Mesodermal cell (in vitro differentiated cells): ENCODE measurements at regions not wholly inside any gene's neighbourhood (a gene's known extent, or its start where the extent isn't known, plus 50 kb on each side); places are given as distances from the start of the nearest gene placed in this dataset.

Experiments used
- H3K27ac ChIP-seq: 2 replicates; pipeline ENCODE4 v1.7.0; 2013; ENCODE audit warnings: mild to moderate bottlenecking, low read depth, low read length, moderate library complexity; ENCODE audit not compliant: severe bottlenecking
- H3K36me3 ChIP-seq: 2 replicates; pipeline ENCODE4 v1.7.1; 2013; ENCODE audit warnings: mild to moderate bottlenecking, low read length, moderate library complexity; ENCODE audit not compliant: control insufficient read depth, insufficient read depth
- H3K4me1 ChIP-seq: one replicate; pipeline ENCODE4 v1.7.1; 2013; ENCODE audit warnings: mild to moderate bottlenecking, low read length; ENCODE audit not compliant: insufficient read depth, control insufficient read depth, poor library complexity, severe bottlenecking
- H3K4me3 ChIP-seq: 2 replicates; pipeline ENCODE4 v1.7.0; 2013; ENCODE audit warnings: low read length, control low read depth, mild to moderate bottlenecking; ENCODE audit not compliant: insufficient read depth, poor library complexity, severe bottlenecking; ENCODE audit errors: extremely low read depth
- H3K9me3 ChIP-seq: 2 replicates; pipeline ENCODE4 v1.7.1; 2013; ENCODE audit warnings: mild to moderate bottlenecking, low read length, moderate library complexity; ENCODE audit not compliant: control insufficient read depth
- WGBS, 2 experiments: methylation state at CpG; one replicate each; pipeline ENCODE4 v1.1.5; 2013; ENCODE audit warnings: missing lambda C conversion rate in 2 of 2; ENCODE audit not compliant: insufficient coverage in 2 of 2; 5-methylcytosine and 5-hydroxymethylcytosine counted together

GRCh38 chr20:60804918-60805630 lies 447.0 kb upstream of the CDH4 start:
- H3K4me3 ChIP-seq: no peak overlapping the region
- no peaks in the 10 kb centered on the region for H3K36me3 ChIP-seq
- H3K4me1 ChIP-seq: peaks cover 18% of the 10 kb centered on the region
- H3K9me3 ChIP-seq: no peaks in the 10 kb centered on the region
- H3K27ac ChIP-seq: peak overlapping the region; percentile 52
- 51 to 52% methylated on average over 8 to 9 of the region's 11 CpGs for WGBS, 2 experiments

DNA sequence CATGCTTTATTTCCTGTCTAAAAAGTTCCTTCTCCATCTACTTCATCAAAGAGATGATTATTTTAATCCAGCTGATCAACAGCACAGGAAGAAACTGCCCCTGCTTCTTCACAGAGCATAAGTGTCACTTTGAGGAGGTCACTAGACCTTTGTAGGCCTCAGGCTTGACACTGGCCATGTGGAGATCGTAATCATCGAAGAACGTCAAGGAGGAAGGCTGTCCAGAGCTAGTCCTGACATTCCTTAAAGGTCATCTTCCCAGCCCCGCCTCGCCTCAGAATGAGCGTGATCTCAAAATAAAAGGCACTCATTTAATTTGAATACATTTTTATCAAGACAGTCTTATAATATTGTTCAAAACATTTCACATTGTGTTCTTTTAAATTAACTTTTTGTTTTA lies 445.7 kb upstream of the CDH4 start:
- Histone ChIP-seq H3K36me3 (no peaks in the 10 kb centered on the region), H3K4me1 (peaks cover 18% of the 10 kb centered on the region), H3K27ac (no peak overlapping the region), H3K9me3 (no peaks in the 10 kb centered on the region), H3K4me3 (no peak overlapping the region)
- 81 to 90% methylated on average over 3 to 4 of the region's 6 CpGs for WGBS, 2 experiments

DNA sequence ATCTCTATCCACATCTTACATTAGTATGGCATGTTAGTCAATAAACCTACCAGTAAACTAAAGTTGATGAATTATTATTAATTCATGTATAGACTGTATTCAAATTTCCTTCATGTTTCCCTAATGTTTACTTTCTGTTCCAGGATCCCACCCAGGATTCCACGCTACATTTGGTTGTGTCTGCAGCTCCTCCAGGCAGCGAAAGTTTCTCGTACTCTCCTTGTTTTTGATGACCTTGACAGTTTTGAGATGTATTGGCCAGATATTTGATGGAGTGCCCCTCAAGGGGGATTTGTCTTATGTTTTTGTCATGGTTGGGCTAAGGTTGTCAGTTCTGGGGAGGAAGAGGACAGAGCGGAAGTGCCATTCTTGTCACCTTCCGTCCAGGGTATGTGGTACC lies 445.2 kb upstream of the CDH4 start:
- 91 to 96% methylated on average over 4 of the region's 5 CpGs for WGBS, 2 experiments
- H3K36me3 ChIP-seq: no peaks in the 10 kb centered on the region
- no peak overlapping the region for H3K4me3 ChIP-seq
- H3K4me1 ChIP-seq: peaks cover 18% of the 10 kb centered on the region
- no peak overlapping the region for H3K27ac ChIP-seq
- H3K9me3 ChIP-seq: no peaks in the 10 kb centered on the region

DNA sequence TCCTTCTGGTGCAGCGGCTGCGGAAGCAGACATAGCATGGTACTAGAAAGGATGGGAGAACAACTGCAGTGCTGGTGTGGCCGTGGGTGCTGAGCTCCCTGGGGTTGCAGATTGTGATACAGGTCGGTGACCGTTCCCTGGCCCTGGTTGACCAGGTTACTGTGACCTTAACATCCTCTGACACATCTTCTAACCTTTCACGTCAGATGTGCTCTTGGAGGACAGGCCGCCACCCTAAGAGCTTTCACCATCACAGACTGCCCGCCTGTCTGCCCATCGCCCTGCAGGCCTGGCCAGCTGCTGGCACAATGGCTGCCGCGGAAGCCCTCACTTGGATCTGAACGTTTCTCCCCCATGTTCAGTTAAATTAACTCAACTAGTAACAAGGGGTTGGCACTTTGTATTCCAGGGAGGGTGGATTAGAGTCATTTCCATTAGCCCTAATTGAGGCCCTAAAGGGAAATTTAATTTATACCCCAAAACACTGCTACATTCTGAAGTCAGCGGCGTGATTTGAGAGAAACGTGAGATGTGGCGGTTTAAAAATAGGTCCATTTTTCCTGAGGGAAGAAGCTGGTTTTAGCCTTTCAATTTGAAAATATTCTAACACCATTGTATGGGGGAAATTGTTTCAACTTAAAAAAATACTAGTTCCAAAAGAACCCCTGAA lies 443.9 kb upstream of the CDH4 start:
- Histone ChIP-seq H3K27ac (no peak overlapping the region), H3K9me3 (no peaks in the 10 kb centered on the region), H3K4me1 (peaks cover 18% of the 10 kb centered on the region), H3K4me3 (no peak overlapping the region), H3K36me3 (no peaks in the 10 kb centered on the region)
- WGBS, 2 experiments: 91 to 93% methylated on average over 9 to 10 of the region's 16 CpGs

- no peak overlapping the region for H3K27ac ChIP-seq
- H3K9me3 ChIP-seq: no peaks in the 10 kb centered on the region
- H3K4me1 ChIP-seq: peaks cover 18% of the 10 kb centered on the region
- H3K4me3 ChIP-seq: no peak overlapping the region
- 58 to 83% methylated on average over 1 to 3 of the region's 6 CpGs for WGBS, 2 experiments
- no peaks in the 10 kb centered on the region for H3K36me3 ChIP-seq
Observed at GRCh38 chr20:60808701-60809100, 443.4 kb upstream of the CDH4 start.

DNA sequence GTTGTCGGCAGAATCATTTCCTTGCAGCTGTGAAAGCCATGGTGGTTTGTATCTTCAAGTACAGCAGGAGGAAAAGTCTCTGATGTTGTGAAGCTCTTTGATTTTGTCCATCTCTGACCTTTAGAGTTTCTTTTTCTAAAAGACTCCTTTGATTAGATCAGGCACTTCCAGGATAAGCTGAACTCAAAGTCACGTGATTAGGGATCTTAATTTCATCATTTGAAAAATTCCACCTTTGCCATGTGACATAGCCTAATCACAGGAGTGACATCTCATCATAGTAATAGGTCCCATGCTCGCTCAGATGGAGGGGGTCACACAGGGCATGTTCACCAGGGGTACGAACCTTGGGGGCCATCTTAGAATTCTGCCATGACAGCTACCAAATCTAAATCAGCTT lies 441.5 kb upstream of the CDH4 start:
- H3K4me3 ChIP-seq: no peak overlapping the region
- H3K27ac ChIP-seq: no peak overlapping the region
- H3K36me3 ChIP-seq: no peaks in the 10 kb centered on the region
- H3K4me1 ChIP-seq: peaks cover 10% of the 10 kb centered on the region
- no peaks in the 10 kb centered on the region for H3K9me3 ChIP-seq
- 81 to 100% methylated on average over 4 of the region's 4 CpGs for WGBS, 2 experiments

- H3K27ac ChIP-seq: no peak overlapping the region
- no peaks in the 10 kb centered on the region for H3K9me3 ChIP-seq
- H3K4me1 ChIP-seq: no peaks in the 10 kb centered on the region
- 93 to 96% methylated on average over 2 to 3 of the region's 3 CpGs for WGBS, 2 experiments
- H3K36me3 ChIP-seq: no peaks in the 10 kb centered on the region
- no peak overlapping the region for H3K4me3 ChIP-seq
Observed at GRCh38 chr20:60812561-60812960, 439.5 kb upstream of the CDH4 start.

DNA sequence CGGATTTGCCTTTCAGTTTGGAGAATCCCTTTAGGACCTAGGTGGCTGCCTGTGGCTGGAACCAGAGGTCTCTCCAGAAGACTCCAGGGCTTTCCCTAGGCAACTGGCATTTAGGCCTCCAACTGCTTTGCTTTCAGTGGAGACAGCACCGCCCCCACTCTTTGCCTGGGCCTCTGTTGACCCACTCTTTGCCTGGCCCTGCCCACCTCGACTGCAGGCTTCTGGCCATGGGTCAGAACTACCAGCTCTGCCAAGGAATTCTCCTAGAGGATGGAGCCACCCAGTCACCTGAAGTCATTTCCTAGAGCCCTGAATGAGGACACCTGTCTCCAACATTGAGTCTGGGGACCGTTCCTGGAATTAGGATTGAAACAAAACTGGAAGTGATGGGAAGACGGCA lies 439.0 kb upstream of the CDH4 start:
- WGBS, 2 experiments: 83 to 88% methylated on average over 2 to 3 of the region's 5 CpGs
- H3K36me3 ChIP-seq: no peaks in the 10 kb centered on the region
- H3K27ac ChIP-seq: no peak overlapping the region
- no peaks in the 10 kb centered on the region for H3K9me3 ChIP-seq
- H3K4me3 ChIP-seq: no peak overlapping the region
- no peaks in the 10 kb centered on the region for H3K4me1 ChIP-seq

- Histone ChIP-seq H3K36me3 (no peaks in the 10 kb centered on the region), H3K9me3 (no peaks in the 10 kb centered on the region), H3K4me3 (no peak overlapping the region), H3K4me1 (no peaks in the 10 kb centered on the region), H3K27ac (no peak overlapping the region)
- 80 to 95% methylated on average over 4 to 6 of the region's 6 CpGs for WGBS, 2 experiments
Observed at GRCh38 chr20:60815656-60816055, 436.4 kb upstream of the CDH4 start.

DNA sequence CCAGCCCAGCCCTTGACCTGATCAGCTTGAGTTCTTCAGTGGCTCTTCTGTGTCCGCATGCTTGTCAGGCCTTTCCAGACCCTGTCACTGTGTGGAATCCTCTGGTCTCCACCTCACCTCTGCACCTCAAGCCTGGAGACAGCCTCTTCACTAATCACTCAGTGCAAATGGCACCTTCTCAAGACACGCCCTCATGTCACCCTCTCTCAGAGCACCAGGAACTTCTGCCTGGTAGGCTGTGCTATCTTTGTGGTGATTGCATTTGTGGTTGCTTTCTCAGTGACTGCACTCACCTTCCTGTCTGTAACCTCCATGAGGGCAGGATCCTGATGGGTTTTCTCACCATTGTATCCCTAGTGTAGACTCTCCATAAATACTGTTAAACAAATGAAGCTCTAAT lies 435.2 kb upstream of the CDH4 start:
- H3K4me1 ChIP-seq: no peaks in the 10 kb centered on the region
- 83 to 100% methylated on average over 1 of the region's 2 CpGs for WGBS, 2 experiments
- no peak overlapping the region for H3K27ac ChIP-seq
- no peaks in the 10 kb centered on the region for H3K36me3 ChIP-seq
- no peak overlapping the region for H3K4me3 ChIP-seq
- no peaks in the 10 kb centered on the region for H3K9me3 ChIP-seq

DNA sequence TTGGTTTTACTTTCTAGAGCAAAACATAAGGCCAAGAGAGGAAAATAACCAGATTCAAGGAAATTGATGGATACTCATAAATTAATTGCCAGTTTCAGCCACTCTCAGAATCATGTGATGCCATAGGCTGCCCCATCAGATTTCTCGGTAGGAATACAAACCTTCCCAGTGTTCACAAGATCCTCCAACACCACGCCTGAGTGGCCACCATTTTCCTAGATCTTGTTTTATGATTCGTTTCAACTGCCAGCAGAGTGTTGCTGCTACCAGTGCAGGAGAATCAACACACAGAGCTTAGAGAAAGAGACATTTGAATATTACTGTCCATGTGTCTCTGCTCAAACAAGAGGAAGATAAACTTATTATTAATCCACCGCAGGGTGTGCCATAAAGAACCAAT lies 434.2 kb upstream of the CDH4 start:
- Histone ChIP-seq H3K36me3 (no peaks in the 10 kb centered on the region), H3K4me3 (no peak overlapping the region), H3K4me1 (no peaks in the 10 kb centered on the region), H3K9me3 (no peaks in the 10 kb centered on the region), H3K27ac (no peak overlapping the region)
- 86 to 100% methylated on average over 3 of the region's 4 CpGs for WGBS, 2 experiments
